ENCODE measurements at regions not wholly inside any gene's neighbourhood (a gene's known extent, or its start where the extent isn't known, plus 50 kb on each side); places are given as distances from the start of the nearest gene placed in this dataset.
A peak's percentile ranks its signal among the peaks of the same experiment; 100 is the strongest.

- Mint-ChIP-seq H3K4me1 (ENCODE audit: low read depth) (no peaks in the 10 kb centered on the region), H3K27me3 (ENCODE audit: insufficient read depth) (peaks cover 2% of the 10 kb centered on the region), H3K27ac (no peak overlapping the region), H3K9me3 (peaks cover 29% of the 10 kb centered on the region), H3K36me3 (ENCODE audit: low read depth) (0 out of 2 replicates have a peak, but pooled peaks cover 5% of the 10 kb centered on the region), H3K4me3 (no peak overlapping the region)
- DNase-seq: no peak
- TF ChIP-seq CTCF (IDR thresholded peaks at IDR 0.05): no peak
Observed at GRCh38 chr13:61975001-61975400, 559.4 kb upstream of the PCDH20 start.

GRCh38 chr13:61965756-61966155 is 550.1 kb upstream of the PCDH20 start:
- no peak for DNase-seq
- Mint-ChIP-seq H3K9me3 (peaks cover 12% of the 10 kb centered on the region), H3K27ac (no peak overlapping the region), H3K36me3 (ENCODE audit: low read depth) (no peaks in the 10 kb centered on the region), H3K4me3 (no peak overlapping the region), H3K27me3 (ENCODE audit: insufficient read depth) (no peaks in the 10 kb centered on the region), H3K4me1 (ENCODE audit: low read depth) (no peaks in the 10 kb centered on the region)
- no peak for TF ChIP-seq CTCF (IDR thresholded peaks at IDR 0.05)

- Mint-ChIP-seq H3K36me3 (ENCODE audit: low read depth) (no peaks in the 10 kb centered on the region), H3K4me1 (ENCODE audit: low read depth) (no peaks in the 10 kb centered on the region), H3K27me3 (ENCODE audit: insufficient read depth) (no peaks in the 10 kb centered on the region), H3K27ac (no peak overlapping the region), H3K9me3 (peaks cover 12% of the 10 kb centered on the region), H3K4me3 (no peak overlapping the region)
- no peak for TF ChIP-seq CTCF (IDR thresholded peaks at IDR 0.05)
- DNase-seq: no peak
Observed at GRCh38 chr13:61960981-61961380, 545.3 kb upstream of the PCDH20 start.

GRCh38 chr13:61954092-61954491 is 538.4 kb upstream of the PCDH20 start:
- H3K36me3 Mint-ChIP-seq (ENCODE audit: low read depth): no peaks in the 10 kb centered on the region
- H3K4me3 Mint-ChIP-seq: no peak overlapping the region
- H3K27ac Mint-ChIP-seq: no peak overlapping the region
- H3K4me1 Mint-ChIP-seq (ENCODE audit: low read depth): no peaks in the 10 kb centered on the region
- TF ChIP-seq CTCF (IDR thresholded peaks at IDR 0.05): peak; percentile 19; the same call in 1 of the 2 replicates
- peaks cover 3% of the 10 kb centered on the region; the same call in 1 of the 2 replicates for H3K9me3 Mint-ChIP-seq
- DNase-seq: no peak
- no peaks in the 10 kb centered on the region for H3K27me3 Mint-ChIP-seq (ENCODE audit: insufficient read depth)

GRCh38 chr13:61950828-61951227 is 535.2 kb upstream of the PCDH20 start:
- no peak for DNase-seq
- H3K27me3 Mint-ChIP-seq (ENCODE audit: insufficient read depth): no peaks in the 10 kb centered on the region
- H3K9me3 Mint-ChIP-seq: no peaks in the 10 kb centered on the region; the same call in 1 of the 2 replicates
- no peak overlapping the region for H3K4me3 Mint-ChIP-seq
- H3K27ac Mint-ChIP-seq: no peak overlapping the region
- no peaks in the 10 kb centered on the region for H3K4me1 Mint-ChIP-seq (ENCODE audit: low read depth)
- H3K36me3 Mint-ChIP-seq (ENCODE audit: low read depth): no peaks in the 10 kb centered on the region
- no peak for TF ChIP-seq CTCF (IDR thresholded peaks at IDR 0.05)
